A673 (cell line): ENCODE measurements at regions not wholly inside any gene's neighbourhood (a gene's known extent, or its start where the extent isn't known, plus 50 kb on each side); places are given as distances from the start of the nearest gene placed in this dataset.
"Not testable (repeated sequence)": the region's sequence is repeated elsewhere in the genome, so short reads cannot be mapped to it uniquely, and the experiment has no call there.

ENCODE experiments used
- BruUV-seq: library from RNA; stranded (reverse); fragments of 400-500 nt; replicated peaks from 2 replicates; lab custom pipeline; 2021; lab: Mats Ljungman, UMichigan
- CTCF ChIA-PET: fragments of 300-600 bp; sonication (Branson Sonifier 250); formaldehyde crosslinking; loops from one replicate; lab custom pipeline; 2022; ENCODE audit warnings: antibody characterized with exemption; lab: Charles Lee
- POLR2A ChIA-PET: fragments of 300-600 bp; sonication (Branson Sonifier 250); formaldehyde crosslinking; loops from one replicate; lab custom pipeline; 2022; ENCODE audit warnings: antibody characterized with exemption; ENCODE audit not compliant: low non-redundant PET; lab: Charles Lee
- DNase-seq: peaks from one replicate; pipeline ENCODE4 v3.0.0-alpha.2; 2015; ENCODE audit warnings: low spot score
- H3K27ac ChIP-seq: fragments of 200-600 bp; sonication (generic); 2 replicates; pipeline ENCODE4 v1.5.1; 2016; ENCODE audit warnings: mixed run types, low read depth, mild to moderate bottlenecking, mixed read lengths, antibody characterized with exemption, low read length; ENCODE audit not compliant: poor library complexity, severe bottlenecking
- H3K27me3 ChIP-seq: fragments of 200-600 bp; sonication (generic); replicated peaks from 2 replicates; pipeline ENCODE4 v1.6.1; 2017; ENCODE audit warnings: mixed run types, low read depth, mild to moderate bottlenecking, mixed read lengths, antibody characterized with exemption, low read length; ENCODE audit not compliant: insufficient read depth, poor library complexity
- H3K36me3 ChIP-seq: fragments of 200-600 bp; sonication (generic); 2 replicates; pipeline ENCODE4 v1.6.1; 2016; ENCODE audit warnings: mixed run types, mild to moderate bottlenecking, mixed read lengths, antibody characterized with exemption, low read length; ENCODE audit not compliant: insufficient read depth, poor library complexity, severe bottlenecking
- H3K4me1 ChIP-seq: fragments of 200-600 bp; sonication (generic); 2 replicates; pipeline ENCODE4 v1.6.1; 2017; ENCODE audit warnings: mixed run types, mild to moderate bottlenecking, mixed read lengths, antibody characterized with exemption, low read length; ENCODE audit not compliant: insufficient read depth, poor library complexity, severe bottlenecking
- H3K4me3 ChIP-seq: fragments of 200-600 bp; sonication (generic); 2 replicates; pipeline ENCODE4 v1.5.1; 2016; ENCODE audit warnings: low read depth, mixed run types, mild to moderate bottlenecking, mixed read lengths, low read length; ENCODE audit not compliant: poor library complexity, severe bottlenecking
- H3K9me3 ChIP-seq: fragments of 200-600 bp; sonication (generic); 2 replicates; pipeline ENCODE4 v1.6.1; 2016; ENCODE audit warnings: mixed run types, low read depth, mild to moderate bottlenecking, mixed read lengths, antibody characterized with exemption, low read length; ENCODE audit not compliant: poor library complexity, severe bottlenecking
- CTCF ChIP-seq: fragments of 300-800, 200-600 bp; sonication (generic); conservative IDR thresholded peaks from 2 replicates; pipeline ENCODE4 v1.5.1; 2017; ENCODE audit warnings: low read depth, mild to moderate bottlenecking, antibody characterized with exemption, low read length, moderate library complexity, mixed read lengths
- EZH2 ChIP-seq: fragments of 200-600 bp; sonication (generic); IDR thresholded peaks from 2 replicates; pipeline ENCODE4 v1.6.1; 2017; ENCODE audit warnings: borderline replicate concordance, low read depth, mild to moderate bottlenecking, mixed read lengths, antibody characterized with exemption, low read length; ENCODE audit not compliant: poor library complexity, severe bottlenecking
- intact Hi-C: fragments of 100-400 bp; cut with micrococcal nuclease; formaldehyde crosslinking; loops from one replicate; pipeline ENCODE4 v1.10.0; 2022; ENCODE audit not compliant: unreplicated experiment

GRCh38 chr16:13378151-13378550 is 476.8 kb downstream of the SHISA9 start:
- intact Hi-C loops: no loop called here
- TF ChIP-seq CTCF (no peak), EZH2 (no peak)
- peaks cover 26% of the 10 kb centered on the region for H3K9me3 ChIP-seq
- H3K27me3 ChIP-seq: no peaks in the 10 kb centered on the region
- ChIA-PET POLR2A (no interaction called here), CTCF (no interaction called here)
- H3K4me1 ChIP-seq: no peaks in the 10 kb centered on the region
- H3K27ac ChIP-seq: no peak overlapping the region
- no peak overlapping the region for H3K4me3 ChIP-seq
- no peaks in the 10 kb centered on the region for H3K36me3 ChIP-seq
- BruUV-seq: no TSS peak
- no peak for DNase-seq

GRCh38 chr16:13379266-13379665 is 477.9 kb downstream of the SHISA9 start:
- POLR2A ChIA-PET: no interaction called here
- Histone ChIP-seq H3K27me3 (no peaks in the 10 kb centered on the region), H3K4me3 (no peak overlapping the region), H3K9me3 (peaks cover 29% of the 10 kb centered on the region), H3K36me3 (no peaks in the 10 kb centered on the region), H3K27ac (no peak overlapping the region), H3K4me1 (no peaks in the 10 kb centered on the region)
- DNase-seq: no peak
- TF ChIP-seq CTCF (no peak), EZH2 (no peak)
- intact Hi-C loops: no loop called here
- CTCF ChIA-PET: no interaction called here
- BruUV-seq: no TSS peak

GRCh38 chr16:13385156-13386040 is 484.0 kb downstream of the SHISA9 start:
- H3K9me3 ChIP-seq: peaks cover 35% of the 10 kb centered on the region
- H3K4me1 ChIP-seq, DNase-seq, POLR2A ChIA-PET, H3K27me3 ChIP-seq, intact Hi-C loops, BruUV-seq, H3K27ac ChIP-seq, H3K4me3 ChIP-seq, H3K36me3 ChIP-seq, CTCF ChIA-PET: not testable (repeated sequence)
